HG03108 (cell line): ENCODE measurements at regions not wholly inside any gene's neighbourhood (a gene's known extent, or its start where the extent isn't known, plus 50 kb on each side); places are given as distances from the start of the nearest gene placed in this dataset.

Experiments
- ATAC-seq: cut with Tn5 transposase; IDR thresholded peaks from one replicate; pipeline ENCODE4 v1.9.1; 2021; ENCODE audit warnings: moderate library complexity; ENCODE audit not compliant: unreplicated experiment

DNA sequence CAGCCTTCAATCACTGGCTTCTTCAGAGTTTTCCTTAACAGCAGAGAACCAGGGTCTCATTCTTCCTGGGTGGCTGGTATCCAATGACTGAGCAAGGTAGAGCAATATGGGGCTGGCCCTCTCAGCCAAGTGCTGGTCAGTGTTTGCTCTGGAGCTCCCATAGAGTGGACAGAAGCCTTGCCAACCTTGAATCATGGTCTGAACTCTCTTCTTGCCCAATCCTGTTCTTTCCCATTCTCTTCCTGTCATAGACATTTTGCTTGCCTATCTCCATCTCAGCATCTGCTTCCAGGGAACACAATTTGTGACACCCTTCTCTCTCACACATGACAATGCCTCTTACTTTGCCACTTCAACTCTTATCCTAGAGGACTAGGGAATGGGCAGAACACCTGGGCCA lies 245.6 kb upstream of the PEX5L start:
- ATAC-seq: no peak

DNA sequence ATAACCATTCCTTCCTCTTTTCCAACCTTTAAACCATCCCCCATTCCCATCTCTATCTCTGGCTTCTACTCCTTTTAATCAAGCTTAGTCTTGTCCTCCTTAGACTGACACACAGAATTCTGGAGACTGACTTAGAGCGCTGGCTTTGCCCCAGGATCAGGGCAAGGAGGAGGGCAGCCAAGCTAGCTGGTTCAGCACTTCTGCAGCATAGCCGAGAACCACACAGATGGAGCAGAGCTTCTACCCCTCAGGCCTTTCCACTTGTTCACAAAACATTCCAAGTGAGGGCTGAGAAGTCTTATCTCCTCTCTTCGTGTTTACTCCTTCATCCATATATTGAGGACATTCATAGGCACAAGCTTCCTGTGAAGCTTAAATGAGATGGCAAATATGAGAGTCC lies 246.5 kb upstream of the PEX5L start:
- ATAC-seq: no peak

DNA sequence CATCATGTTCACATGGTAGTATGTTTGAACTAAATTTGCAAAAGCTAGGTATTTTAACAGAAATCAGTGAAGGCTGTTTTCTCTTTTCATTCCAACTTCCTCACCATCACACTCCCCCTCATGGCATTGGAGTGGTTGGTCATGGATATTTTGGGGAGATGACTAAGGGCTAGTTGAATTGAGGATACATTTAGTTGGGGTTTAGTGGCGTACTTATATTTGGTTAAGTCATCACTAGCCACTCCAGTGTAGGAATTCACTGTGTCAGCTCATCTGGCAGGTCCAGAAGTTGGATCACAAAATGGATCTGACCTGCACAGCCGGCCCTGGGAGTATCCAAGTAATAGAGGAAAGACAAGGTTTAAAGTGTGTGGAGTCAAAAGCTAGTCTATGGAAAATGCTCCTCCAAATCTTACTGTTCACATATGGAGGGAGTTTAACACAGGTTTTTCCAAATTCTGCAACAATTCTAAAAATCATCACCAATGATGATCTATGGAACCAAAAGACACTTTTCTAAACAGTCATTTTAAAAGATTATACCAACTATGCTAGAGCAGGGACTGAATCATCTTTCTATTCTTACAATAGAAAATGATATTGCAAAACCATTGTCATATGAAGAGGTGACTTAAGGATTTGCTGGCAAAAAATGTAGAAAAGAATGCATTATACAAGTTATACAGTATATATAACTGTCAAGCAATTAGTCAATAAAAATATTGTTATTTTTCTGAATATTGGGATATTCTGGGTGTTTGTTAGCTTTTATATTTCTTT lies 247.8 kb upstream of the PEX5L start:
- no peak for ATAC-seq

DNA sequence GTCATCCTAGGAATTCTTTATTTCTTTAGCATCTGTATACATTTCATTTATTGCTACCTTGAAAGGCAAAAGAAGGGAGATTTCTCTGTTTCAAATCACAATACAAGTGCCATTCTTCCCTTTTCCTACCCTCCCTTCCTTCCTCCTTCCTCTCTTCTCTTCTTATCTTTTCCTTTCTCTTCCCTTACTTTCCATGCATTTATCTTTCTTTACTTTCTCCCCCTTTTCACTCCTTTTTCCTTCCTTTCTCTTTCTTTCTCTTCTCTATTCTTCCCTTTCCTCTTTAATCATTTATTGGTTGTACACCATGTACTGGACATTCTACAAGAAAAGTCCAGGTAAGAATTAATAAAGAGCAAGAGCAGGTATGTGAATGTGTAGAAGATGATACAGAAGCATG lies 251.0 kb upstream of the PEX5L start:
- ATAC-seq: no peak

DNA sequence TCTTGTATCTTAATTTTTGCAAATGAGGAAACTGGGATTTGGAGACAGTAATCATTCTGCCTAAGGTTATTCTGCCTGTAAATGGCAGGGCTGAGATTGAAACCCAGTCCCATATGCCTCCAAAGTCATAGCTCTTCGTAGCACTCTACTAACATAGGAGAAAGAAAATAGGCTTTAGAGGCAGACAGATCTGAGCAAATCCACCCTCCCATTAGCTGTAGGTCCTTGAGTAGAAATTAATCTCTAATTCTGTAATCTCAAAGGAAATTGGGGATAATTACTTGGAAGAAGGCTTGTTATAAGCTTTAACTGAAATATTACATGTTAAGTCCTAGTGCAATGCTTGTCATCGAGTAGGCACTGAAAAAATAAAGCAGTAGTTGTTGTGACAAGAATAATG lies 252.1 kb upstream of the PEX5L start:
- ATAC-seq: no peak

DNA sequence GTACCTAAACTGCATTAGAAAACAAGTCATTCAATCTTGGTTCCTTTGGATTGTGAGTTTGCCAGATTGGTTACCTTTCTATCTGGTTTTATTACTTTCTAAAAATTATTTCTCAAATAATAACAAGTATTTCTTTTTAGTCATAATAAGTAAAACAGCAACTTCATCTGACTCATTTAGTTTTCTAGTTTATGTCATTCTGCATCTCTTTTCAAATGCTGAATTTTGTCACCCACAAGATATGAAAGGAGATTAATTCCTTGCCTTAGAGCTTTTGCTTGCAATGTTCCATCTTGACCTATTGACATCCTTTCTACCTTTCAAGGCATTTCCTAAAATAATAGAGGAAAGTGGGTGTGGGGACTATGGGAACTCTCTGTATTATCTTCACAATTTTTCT lies 253.6 kb upstream of the PEX5L start:
- no peak for ATAC-seq

DNA sequence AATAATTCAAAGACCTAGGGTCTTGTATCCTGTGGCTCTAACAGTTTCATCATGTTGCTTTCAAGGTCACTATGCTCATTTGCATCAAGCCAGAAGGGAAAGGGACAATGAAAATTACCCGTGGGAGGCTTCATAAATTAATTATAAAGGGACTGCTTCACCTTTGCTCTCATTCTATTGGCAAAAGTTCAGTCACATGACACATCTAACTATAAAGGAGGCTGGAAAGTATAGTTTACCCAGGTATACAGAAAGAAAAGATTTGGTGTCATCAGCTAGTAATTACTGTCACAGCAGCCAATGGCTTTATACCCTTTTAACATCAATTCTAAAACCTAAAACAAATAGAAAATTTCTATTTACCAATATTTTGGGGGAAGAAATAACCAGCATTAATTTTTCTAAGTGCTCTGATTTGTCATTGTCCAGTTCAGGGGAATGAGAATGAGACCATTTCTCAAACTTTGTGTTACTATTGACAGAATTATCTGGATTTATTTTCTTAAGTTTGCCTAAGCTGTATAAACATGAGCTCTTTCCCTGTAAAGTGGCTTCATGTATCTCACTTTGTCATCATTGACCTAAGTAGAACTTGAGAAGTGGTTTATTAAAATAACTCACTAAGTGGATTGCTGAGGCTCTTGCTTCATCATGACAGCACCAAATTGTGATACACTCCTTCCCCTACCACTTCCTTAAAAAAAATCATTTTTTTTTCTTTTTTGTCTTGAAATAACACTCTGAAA lies 257.7 kb upstream of the PEX5L start:
- ATAC-seq: no peak

DNA sequence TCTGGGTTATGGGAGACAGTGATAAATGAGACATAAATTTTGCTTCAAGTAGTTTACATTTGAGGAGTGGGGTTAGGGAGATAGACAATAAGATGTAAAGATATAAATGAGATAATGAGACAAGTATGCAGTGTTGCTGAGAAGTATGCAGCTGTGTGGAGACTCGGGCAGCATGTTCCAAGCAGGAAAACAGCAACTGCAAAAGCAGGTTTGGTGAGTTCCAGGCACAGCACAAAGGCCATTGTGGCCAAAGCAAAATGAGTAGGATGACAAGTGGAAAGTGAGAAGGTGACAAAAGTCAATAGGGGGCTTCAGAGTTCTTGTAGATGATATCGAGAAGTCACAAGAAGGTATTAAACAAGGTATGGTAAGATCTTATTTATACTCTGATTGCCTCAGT lies 259.1 kb upstream of the PEX5L start:
- ATAC-seq: no peak

DNA sequence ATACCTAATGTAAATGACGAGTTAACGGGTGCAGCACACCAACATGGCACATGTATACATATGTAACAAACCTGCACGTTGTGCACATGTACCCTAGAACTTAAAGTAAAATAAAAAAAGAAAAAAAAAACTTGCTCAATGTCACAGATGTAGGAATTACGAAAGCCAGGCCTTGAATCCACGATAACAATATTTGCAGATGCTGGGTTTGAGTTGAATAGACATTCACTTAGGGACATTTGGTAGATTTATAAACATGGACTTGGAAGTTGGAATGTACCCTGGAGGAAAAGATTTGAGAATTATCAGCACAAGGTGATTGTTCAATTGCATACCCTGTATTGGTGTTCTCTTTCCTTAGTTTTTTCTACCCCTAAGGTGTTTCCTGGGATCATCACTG lies 260.2 kb upstream of the PEX5L start:
- ATAC-seq: no peak

DNA sequence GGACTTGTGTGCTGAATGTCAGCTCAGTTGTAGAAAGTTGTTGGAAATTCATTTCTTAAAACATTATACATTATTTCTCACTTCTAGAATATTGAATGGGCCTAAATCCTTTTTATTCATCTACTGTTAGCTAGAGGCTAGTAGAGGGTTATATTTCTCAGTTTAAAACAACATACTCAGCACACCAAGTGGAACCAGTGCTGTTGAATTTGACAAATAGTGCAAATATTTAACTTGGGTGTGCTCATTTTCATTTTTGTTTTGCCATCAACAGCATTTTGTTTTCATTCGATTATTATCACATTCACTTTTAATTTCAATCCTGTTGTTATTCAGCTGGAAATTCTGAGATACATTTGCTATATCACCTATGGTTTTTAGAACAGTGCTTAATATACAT lies 269.4 kb upstream of the PEX5L start:
- ATAC-seq: no peak

DNA sequence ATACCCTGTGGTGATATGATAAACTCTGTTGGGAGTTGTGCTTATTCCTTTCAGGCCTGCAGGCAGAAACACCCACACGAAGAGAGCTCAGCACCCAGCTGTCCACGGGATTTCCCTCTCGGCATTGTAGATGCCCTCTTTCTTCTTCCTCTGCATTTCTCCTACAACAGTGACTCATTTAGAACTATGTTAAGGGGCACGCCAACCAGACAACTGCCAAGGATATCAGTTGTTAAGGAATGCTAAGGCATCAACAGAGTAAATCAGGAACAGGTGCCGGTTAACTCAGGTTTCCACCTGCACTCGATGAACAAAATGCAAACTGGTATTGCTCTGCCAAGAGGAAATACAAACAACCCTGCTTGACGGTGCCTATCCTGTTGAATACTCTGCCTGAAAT lies 270.0 kb upstream of the PEX5L start:
- no peak for ATAC-seq

DNA sequence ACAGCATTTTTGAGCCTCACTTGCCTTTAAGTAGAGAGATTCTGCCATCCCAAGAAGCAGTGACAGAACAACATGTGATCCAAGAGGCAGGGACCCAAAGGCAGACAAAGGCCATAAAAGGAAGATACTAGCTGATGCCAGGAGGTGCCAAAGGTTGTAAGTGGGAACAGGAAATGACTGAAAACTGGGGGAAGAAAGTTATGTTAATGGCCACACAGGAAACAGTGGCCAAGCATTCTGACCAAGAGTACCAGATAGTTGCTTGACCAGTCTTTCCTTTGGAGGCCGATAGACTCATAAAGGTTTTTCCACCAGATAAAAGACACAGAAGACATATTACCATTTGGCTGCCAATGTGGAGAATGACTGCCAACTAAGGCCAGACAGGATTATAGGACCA lies 274.5 kb upstream of the PEX5L start:
- ATAC-seq: no peak

DNA sequence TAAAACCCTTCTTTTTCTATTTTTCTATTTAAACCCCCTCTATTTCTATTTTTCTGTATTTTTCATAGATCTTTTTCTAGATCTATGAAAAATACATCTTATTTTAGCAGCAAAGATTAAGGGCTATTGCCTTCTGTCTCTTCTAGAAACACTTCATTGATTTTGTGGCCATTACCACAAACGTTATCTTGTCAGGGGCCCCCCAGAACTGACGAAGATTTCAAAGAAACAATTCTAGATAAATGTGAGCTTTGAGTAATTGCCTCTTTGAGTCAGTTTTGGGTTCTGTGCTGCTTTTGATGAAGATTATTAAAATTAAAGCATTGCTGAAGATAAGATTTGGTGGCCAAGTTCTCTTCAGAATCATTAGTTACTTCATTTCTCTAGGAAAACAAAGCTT lies 279.6 kb upstream of the PEX5L start:
- ATAC-seq: no peak

DNA sequence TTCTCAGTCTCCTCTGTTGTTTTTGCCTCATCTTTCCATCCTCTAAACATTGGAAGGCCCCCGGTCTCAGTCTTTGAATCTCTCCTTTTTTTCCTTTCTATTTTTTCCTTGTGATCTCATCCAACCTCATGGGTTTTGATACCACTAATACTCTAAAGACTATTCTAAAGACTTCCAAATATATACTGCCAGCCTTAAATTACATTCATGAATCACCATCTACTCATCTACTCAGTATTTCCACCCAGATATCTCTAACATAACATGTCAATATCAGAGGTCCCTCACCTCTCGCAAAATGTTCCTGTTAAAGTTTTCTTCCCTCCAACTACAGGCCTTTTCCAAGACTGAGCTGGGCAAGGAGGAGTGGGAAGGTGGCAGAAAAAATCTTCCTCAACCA lies 282.5 kb upstream of the TTC14 start:
- no peak for ATAC-seq

DNA sequence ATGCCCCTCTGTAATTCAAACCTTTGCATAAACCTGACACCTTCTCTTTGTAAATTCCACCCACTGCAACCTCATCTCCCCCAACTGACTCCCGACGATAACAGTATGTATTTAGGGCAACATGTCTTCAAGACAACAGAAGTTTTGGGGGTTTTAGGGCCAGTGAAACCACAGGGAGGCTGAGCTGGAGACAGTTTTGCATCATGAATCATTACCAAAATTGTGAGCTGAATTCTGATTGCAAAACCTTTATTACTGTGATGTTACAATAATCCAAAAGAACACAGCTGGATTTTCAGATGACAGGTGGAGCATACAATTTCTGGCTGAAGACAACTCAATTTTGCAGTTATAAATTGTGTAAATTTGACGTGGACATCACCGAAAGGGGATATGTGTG lies 281.3 kb upstream of the TTC14 start:
- ATAC-seq: no peak

DNA sequence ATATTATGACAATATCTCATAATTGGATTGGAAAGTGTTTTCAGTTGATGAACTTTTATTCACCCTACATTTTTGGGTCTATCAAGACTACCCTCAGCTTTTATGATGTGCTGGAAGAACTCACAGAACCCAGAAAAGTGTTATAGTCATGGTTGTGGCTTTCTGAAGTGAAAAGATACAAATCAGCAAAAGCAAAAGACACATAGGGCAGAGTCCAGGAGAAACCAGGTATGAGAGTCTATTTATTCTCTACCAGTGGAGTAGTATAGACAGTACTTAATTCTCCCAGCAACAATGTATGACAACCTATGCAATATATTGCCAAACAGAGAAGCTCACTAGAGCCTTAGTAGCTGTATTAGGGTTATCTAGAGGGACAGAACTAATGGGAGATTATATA lies 280.4 kb upstream of the TTC14 start:
- no peak for ATAC-seq

DNA sequence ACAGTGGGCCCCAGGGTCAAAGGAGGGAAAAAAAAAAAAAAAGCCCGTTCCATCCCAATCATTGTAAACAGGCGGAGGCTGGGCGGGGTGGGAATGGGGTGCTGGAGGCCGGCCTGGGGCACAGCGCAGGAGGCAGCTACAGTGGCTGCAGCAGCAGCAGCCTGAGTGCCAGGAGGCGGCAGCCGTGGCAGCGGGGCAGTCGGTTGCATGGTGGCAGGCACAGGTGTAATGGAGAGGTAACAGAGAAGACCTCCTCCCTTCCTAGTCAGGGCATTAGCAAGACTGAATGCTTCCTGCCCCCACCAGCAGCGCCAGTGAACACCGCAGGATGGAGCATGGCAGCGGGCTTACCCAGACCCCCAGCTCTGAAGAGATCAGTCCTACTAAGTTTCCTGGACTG lies 279.1 kb upstream of the TTC14 start:
- no peak for ATAC-seq

DNA sequence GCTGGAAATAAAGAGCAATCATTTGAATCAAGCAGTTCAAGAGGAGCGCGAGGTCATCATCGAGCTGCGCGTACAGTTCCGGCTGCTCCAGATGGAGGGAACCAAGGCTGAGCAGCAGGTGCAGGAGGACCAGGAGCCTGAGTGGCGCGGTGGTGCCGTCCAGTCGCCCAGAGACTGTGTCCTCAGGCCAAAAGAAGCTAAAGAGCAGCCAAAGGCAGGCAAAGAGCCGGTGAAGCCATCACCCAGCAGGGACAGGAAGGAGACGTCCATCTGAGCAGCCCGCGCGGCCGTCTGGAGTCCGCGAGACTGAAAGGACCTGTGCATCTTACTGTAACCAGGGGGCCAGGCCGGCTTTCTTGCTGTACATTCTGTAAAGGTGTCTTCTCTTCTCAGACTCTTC lies 277.2 kb upstream of the TTC14 start:
- ATAC-seq: no peak

DNA sequence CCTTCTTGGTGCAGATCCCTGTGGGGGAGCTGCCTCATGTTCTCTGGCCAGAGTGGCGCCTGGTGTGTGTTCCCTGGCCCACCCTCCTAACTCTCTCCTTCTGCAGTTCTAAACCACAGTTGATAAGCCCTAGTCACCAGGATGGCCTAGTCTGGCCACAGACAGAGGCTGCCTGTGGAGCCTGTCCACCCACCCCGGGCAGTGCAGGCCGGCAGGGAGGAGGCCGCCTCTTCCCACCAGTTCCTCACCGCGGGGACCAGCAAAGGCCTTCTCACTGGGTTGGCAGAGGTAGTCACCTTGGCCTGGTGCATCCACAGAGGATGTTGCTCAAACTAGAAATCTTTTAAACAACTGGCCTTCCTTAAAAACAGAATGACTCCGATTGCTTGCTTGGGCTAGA lies 276.4 kb upstream of the TTC14 start:
- no peak for ATAC-seq

DNA sequence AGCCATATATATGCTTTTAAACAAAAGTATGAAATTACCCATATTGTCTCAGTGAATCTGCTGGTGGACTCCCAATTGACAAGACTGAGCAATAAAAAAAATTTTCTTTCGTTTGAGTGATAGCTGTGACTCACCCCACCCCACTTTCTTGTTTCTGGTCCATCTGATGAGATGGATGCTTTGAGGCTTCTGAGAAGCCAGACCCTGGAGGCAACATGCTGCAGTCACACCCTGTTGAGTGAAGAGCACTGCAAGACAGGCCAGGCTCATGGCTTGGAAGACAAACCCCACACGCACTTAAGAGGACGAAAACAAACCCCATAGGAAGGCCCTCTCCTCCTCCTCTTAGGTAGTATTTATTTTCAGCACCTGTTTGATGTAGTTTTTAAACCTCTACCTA lies 276.0 kb upstream of the TTC14 start:
- ATAC-seq: no peak

DNA sequence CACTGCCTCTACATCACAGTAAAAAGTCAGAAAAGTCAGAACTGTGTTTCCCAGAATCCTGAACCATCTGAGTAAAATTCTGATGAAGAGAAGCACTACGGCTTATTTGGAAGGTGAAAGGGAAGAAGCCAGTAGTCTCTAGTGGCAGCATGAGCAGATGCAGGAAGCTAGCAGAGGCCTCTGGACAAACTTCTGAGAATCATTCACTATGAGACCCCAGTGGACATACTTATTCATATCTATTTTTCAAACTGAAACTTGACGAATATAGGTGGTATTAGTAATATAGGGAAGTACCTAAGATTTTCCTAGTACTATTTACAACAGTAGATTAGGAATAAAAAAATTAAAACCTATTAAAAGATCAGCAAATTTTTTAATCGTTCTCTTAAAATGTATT lies 272.8 kb upstream of the TTC14 start:
- peak; percentile 63 for ATAC-seq

DNA sequence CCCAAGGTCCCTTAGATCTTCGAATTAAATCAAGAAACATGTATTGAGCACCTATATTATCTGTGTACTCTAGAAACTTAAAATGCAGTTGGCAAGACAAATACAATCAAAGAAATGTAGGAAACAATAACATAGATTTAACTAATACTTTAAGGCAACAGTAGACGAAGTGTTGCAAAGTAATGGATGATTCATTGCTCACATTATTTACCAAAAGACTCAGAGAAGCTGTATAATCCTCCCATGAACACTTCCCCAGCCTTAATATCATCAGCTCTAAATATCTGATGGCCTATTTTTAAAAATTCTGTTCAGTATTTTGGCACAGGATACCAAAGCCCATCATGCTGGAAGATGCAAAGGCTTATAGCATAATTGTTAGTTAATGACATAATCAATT lies 272.1 kb upstream of the TTC14 start:
- ATAC-seq: no peak

DNA sequence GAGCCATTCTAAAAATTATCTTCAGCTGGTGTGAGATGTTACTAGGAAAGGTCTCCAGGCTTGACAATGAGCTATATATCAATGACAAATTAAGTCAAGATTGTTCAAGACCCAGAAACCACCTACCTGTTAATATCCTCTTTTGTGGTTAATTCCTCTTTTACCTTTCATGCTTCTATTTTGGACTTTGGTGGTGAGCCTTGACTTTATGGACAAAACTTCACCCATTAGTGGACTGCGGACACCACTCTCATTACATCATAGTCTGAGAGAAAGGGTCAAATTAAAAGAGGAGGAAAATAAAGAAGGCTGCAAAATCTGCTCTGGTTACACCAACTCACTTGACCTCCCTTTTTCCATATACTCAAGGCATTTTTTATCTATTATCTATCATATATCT lies 271.5 kb upstream of the TTC14 start:
- no peak for ATAC-seq
